ENCODE measurements at regions not wholly inside any gene's neighbourhood (a gene's known extent, or its start where the extent isn't known, plus 50 kb on each side); places are given as distances from the start of the nearest gene placed in this dataset.

DNA sequence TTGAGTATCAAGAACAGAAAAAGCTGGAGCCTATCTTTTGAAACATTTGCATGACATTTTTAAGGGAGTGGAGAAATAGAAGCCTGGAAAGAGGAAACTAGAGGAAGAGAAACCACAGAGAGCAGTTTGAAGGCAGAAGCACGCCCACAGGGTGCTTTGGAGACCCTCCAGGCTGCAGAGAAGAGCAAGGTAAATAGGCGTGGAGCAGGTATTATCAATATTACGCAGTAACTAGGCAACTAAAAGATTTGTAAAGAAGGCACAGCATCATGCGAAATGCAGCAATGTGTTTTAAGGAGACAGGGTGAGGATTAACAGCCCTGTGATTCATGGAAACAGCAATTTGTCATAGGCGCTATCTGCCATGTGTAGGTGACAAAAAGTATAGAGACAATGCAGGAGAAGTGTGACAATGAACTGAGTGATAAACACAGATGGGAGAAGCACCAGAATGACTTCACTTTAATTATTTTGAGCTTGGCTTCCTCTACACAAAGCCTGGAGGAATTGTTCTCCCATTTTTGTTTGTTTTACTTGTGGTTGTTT lies 281.2 kb downstream of the BRINP1 start:
- TF ChIP-seq ZFP30 (CRISPR knock-in tag; IDR thresholded peaks at IDR 0.05), result no peak
- no peak for TF ChIP-seq GLIS3 (CRISPR knock-in tag; IDR thresholded peaks at IDR 0.05)
- TF ChIP-seq TOX (CRISPR knock-in tag; IDR thresholded peaks at IDR 0.05; ENCODE audit: borderline replicate concordance), result no peak
- TF ChIP-seq, protein P1, sequence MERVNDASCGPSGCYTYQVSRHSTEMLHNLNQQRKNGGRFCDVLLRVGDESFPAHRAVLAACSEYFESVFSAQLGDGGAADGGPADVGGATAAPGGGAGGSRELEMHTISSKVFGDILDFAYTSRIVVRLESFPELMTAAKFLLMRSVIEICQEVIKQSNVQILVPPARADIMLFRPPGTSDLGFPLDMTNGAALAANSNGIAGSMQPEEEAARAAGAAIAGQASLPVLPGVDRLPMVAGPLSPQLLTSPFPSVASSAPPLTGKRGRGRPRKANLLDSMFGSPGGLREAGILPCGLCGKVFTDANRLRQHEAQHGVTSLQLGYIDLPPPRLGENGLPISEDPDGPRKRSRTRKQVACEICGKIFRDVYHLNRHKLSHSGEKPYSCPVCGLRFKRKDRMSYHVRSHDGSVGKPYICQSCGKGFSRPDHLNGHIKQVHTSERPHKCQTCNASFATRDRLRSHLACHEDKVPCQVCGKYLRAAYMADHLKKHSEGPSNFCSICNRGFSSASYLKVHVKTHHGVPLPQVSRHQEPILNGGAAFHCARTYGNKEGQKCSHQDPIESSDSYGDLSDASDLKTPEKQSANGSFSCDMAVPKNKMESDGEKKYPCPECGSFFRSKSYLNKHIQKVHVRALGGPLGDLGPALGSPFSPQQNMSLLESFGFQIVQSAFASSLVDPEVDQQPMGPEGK (CRISPR knock-in tag; IDR thresholded peaks at IDR 0.05; ENCODE audit: borderline replicate concordance), result no peak
- TF ChIP-seq ISL1 (CRISPR knock-in tag; IDR thresholded peaks at IDR 0.05), result no peak
- TF ChIP-seq OSR1 (CRISPR knock-in tag; IDR thresholded peaks at IDR 0.05), result no peak
- TF ChIP-seq, protein P2, sequence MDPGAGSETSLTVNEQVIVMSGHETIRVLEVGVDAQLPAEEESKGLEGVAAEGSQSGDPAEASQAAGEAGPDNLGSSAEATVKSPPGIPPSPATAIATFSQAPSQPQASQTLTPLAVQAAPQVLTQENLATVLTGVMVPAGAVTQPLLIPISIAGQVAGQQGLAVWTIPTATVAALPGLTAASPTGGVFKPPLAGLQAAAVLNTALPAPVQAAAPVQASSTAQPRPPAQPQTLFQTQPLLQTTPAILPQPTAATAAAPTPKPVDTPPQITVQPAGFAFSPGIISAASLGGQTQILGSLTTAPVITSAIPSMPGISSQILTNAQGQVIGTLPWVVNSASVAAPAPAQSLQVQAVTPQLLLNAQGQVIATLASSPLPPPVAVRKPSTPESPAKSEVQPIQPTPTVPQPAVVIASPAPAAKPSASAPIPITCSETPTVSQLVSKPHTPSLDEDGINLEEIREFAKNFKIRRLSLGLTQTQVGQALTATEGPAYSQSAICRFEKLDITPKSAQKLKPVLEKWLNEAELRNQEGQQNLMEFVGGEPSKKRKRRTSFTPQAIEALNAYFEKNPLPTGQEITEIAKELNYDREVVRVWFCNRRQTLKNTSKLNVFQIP (CRISPR knock-in tag; IDR thresholded peaks at IDR 0.05; ENCODE audit: borderline replicate concordance, low read depth), result no peak
- TF ChIP-seq, protein P3, sequence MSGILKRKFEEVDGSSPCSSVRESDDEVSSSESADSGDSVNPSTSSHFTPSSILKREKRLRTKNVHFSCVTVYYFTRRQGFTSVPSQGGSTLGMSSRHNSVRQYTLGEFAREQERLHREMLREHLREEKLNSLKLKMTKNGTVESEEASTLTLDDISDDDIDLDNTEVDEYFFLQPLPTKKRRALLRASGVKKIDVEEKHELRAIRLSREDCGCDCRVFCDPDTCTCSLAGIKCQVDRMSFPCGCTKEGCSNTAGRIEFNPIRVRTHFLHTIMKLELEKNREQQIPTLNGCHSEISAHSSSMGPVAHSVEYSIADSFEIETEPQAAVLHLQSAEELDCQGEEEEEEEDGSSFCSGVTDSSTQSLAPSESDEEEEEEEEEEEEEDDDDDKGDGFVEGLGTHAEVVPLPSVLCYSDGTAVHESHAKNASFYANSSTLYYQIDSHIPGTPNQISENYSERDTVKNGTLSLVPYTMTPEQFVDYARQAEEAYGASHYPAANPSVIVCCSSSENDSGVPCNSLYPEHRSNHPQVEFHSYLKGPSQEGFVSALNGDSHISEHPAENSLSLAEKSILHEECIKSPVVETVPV (CRISPR knock-in tag; IDR thresholded peaks at IDR 0.05), result no peak
- no peak for TF ChIP-seq RARB (CRISPR knock-in tag; IDR thresholded peaks at IDR 0.05)
- TF ChIP-seq, protein P4, sequence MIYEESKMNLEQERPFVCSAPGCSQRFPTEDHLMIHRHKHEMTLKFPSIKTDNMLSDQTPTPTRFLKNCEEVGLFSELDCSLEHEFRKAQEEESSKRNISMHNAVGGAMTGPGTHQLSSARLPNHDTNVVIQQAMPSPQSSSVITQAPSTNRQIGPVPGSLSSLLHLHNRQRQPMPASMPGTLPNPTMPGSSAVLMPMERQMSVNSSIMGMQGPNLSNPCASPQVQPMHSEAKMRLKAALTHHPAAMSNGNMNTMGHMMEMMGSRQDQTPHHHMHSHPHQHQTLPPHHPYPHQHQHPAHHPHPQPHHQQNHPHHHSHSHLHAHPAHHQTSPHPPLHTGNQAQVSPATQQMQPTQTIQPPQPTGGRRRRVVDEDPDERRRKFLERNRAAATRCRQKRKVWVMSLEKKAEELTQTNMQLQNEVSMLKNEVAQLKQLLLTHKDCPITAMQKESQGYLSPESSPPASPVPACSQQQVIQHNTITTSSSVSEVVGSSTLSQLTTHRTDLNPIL (CRISPR knock-in tag; IDR thresholded peaks at IDR 0.05; ENCODE audit: low read depth), result no peak
